NCI-H1694 (cell line): ENCODE measurements at regions not wholly inside any gene's neighbourhood (a gene's known extent, or its start where the extent isn't known, plus 50 kb on each side); places are given as distances from the start of the nearest gene placed in this dataset.

Experiments
- DNase-seq: peaks from one replicate; lab custom pipeline; 2025; lab: John Stamatoyannopoulos, UW

DNA sequence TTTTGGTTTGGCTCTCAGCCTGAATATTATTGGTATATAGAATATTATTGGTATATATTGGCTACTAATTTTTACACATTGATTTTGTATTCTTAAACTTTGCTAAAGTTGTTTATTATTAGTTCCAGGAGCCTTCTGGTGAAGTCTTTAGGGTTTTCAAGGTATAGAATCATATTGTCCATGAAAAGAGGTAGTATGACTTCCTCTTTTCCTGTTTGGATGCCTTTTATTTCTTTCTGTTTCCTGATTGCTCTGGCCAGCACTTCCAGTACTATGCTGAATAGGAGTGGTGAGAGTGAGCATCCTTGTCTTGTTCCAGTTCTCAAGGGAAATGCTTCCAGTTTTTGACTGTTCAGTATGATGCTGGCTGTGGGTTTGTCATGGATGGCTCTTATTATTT lies 107.3 kb upstream of the LIPC start:
- DNase-seq: no peak

DNA sequence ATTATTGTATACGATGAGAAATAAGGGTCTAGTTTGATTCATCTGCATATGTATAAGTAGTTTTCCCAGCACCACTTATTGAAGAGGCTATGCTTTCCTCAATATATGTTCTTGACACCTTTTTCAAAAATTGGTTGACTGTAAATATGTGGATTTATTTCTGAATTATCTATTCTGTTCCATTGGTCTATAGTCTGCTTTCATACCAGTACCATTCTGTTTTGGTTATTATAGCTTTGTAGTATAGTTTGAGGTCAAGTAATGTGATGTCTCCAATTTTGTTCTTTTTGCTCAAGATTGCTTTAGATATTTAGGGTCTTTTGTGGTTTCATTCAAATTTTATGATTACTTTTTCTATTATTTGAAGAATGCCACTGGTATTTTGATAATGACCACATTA lies 103.8 kb upstream of the LIPC start:
- DNase-seq: no peak

DNA sequence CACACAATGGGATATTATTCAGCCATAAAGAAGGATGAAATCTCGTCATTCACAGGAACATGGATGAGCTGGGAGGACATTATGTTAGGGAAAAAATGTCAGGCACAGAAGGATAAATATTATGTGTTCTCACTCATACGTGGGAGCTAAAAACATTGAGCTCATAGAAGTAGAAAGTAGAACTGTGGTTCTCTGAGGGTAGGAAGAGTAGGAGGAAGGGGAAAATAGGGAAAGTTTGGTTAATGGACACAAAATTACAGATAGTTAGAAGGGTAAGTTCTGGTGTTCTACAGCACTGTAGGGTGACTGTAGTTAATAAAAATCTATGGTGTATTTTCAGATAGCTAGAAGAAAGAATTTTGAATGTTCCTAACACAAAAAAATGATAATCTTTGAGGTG lies 102.6 kb upstream of the LIPC start:
- DNase-seq: no peak

DNA sequence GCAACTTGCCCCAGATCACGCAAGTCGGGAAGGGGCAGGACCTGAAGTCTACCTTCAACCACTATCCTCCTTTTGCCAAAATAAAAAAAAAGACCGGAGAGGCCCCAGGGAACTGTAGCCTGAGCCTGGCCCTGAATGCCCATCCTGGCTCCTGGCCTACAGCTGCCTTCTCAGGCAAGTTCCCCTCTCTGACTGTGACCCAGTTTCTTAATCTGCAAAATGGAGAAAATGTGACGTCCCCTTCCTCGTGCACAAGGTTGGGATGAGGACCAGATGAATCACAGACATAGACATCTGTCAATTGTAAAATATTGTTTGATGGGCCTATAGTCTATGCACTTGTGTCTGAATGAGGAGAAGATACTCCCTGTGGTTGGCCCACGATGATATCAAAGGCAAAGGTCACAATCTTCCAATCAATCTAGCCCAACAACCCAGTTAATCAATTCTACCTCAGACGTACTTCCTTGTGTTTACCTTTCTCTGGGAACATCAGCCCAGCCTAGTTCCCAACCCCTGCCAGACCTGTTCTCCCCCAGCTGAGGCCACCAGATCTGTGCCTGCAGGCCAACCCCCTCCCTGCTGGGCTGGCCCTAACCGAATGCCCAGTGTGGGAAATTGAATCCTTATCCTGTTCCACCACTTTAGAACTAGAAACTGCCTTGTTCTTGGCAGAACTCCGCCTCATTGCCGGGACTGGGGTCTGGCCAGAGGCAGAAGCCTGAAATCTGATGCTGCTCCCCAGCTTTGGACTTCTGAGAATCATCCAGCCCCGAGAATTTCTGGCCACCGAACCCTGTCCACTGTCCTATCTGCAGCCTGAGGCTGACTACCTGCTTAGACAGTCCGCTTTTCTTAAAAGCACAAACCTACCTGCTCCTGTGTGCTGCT lies 101.8 kb upstream of the LIPC start:
- no peak for DNase-seq

DNA sequence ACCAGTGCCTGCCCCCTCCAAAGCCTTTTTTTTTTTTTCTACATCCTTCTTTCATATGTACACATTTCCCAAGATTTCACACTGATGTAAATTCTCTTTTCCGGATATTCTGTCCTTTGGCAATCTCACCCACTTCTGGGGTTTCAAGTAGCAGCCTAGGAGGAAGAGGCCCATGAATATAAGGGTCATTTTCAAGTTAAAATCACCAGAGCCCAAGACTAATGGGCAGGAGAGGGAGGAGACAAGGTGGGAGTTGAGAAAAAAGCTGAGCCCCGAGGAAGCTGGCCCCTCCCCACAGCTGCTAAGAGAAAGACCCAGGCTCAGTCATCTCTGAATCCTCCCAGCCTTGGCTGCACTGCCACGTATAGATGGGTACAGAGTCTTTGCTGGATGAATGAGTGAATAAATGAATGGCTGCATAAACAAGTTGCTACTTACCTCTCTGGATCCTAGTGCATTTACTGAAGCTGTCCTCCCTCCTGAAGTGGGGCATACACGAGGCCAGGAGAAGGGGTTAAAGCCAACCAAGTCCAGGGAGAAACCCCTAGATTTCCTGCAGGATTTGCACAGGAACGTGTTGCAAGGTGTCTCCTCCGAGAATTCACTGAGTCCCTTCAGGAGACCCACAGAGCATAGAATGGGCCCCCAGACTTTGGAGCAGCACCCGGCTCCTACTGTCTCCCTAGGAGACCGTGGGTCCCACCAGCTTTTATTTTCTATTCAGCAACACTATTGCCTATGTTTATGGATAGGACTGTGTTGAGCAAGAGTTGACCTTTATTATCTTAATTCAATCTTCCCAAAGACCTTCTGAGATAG lies 100.8 kb upstream of the LIPC start:
- DNase-seq: no peak

DNA sequence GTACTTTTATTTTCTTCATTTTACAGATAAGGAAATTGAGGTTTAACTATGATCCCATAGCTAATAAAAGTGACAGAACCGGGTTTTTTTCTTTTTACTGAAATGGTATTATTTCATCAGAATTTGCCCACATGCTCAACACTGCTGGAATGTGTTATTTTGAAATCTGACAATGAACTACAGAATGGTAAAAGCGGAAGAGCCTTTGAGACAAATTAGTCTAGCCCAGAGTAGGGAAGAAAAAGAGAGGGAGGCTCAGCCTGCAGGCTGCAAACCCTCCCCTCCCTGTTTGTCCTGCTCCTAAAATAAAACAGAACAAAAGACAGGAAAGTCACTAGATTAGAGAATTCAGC lies 100.3 kb upstream of the LIPC start:
- DNase-seq: no peak

DNA sequence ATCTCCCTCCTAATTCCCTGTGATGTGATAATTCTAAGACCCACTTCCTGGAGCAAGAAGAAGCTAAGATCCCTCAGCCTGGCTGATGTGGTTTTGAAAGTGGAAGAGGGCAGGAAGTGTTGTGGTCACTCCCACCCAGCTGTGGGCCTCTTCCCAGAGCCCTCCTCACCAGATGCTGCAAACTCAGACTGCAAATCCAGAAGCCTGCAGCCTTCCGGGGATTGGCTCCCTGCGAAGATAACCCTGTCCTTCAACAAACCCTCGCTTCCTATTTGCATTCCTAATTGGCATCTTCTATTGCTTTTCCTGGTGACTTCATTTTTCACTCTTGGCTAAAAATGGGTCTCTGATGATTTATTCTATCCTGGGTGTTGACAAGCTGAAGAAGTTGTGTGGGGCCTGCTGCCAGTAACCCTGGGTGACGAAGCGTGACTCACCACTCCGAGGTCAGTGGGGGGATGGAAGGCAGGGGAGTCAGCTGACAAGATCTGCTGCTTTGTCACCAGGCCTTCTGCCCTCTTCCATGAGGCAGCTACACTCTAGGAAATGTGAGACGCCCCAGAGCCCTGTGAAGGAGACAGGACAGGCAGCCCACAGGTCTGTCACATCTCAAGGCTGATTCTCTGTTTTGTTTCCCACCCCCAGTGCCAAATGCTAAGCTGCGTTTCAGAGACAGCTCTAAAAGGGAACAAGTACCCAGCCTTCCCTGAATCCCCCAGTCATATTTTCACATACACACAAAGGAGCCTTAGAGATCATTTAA lies 99.7 kb upstream of the LIPC start:
- DNase-seq: peak; percentile 70

DNA sequence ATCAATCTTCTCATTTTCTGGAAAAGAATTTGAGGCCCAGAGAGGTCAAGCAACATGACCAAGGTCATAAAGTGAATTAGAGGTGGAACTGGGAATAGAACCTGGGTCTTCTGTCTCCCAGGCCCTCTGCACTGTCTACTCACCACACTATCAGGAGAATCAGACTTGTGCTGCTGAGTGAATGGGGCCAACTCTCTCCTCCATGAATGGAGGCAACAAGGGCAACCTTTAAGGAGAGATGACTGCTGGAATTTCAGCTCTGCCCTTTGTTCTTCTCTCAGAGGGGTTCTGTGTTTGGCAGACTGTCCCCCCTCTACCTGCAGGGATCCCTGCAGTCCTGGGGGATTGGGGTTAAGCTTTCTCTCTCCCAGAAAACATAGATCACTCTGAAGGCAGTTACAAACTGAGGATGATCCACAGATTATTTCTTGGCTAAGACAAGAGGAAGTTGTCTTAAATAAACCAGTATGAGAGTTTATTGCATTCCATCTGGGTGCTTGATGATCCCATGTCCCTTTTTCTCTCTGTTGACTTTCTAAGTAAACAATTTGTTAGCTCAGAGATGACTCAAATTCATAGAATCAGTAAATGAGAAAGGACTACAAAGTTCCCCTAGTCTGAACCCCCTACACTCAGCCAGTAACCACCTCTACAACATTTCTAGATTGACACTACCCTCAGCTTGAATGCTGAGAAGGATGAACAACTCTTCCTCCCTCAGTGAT lies 99.0 kb upstream of the LIPC start:
- no peak for DNase-seq

DNA sequence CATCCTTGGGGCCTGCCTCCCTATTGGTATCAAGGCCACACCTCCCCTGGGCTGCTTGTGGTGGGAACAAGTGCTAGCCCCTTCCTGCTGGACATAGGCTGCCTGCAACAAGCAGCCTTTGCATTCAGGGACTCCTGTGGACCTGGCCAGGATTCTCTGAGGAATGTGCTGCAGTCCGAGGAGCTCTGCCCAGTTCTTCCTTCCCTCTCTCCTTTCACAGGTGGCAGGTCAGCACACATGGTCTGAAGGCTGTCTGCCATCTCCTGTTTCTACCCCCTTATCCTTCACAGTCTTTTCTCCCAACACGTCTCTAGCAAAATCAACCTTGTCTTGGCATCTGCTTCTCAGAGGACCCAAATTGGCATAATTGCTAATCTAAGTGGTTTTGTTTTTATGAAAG lies 97.0 kb upstream of the LIPC start:
- no peak for DNase-seq

DNA sequence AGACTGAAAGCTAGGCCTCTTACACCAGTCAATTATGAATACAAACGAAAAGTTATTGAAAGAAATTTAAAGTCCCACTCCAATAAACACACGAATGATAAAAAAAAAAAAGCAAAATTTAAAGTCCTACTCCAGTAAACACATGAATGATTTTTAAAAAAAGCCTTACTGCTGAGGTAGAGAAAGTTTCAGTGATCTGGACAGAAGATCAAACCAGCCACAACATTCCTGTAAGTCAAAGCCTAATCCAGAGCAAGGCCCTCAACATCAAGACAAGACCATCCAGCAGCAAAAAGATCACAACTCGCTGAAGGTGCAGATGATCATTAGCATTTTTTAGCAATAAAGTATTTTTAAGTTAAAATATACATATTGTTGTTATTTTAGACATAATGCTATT lies 95.6 kb upstream of the LIPC start:
- DNase-seq: no peak

DNA sequence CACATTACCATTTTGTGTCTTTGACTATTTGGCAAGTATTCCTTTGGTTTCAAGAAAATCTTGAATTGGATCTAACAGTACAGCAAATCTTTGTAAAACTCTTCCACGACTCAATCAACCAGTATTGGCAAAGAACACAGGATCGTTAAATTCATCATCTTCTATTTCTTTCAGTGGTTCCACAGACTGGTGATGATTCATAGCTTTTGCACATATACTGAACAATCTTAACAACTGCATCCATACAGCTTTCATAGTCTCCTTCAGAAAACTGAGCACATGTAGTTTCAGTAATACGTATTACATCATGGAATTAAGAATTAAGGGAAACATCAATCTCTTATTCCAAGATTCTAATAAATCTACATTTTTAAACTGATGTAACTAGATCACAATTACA lies 91.6 kb upstream of the LIPC start:
- no peak for DNase-seq

DNA sequence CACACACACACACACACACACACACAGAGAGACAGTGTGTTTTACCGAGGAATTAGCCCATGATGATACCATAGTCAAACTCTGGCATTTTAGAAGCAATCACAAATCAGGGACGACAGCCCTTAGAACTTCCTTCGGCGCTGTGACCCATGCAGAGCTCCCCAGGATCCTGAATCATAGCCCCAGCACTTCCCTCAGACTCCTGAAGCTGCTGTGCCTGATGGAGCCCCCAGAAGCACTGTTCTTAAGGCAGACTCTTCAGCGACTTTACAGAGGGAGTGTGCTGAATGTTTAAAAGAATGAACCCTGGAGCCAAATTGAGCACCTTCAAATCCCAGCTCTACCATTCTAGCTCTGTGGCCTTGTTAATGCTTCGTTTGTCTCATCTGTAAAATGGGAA lies 89.3 kb upstream of the LIPC start:
- DNase-seq: no peak

DNA sequence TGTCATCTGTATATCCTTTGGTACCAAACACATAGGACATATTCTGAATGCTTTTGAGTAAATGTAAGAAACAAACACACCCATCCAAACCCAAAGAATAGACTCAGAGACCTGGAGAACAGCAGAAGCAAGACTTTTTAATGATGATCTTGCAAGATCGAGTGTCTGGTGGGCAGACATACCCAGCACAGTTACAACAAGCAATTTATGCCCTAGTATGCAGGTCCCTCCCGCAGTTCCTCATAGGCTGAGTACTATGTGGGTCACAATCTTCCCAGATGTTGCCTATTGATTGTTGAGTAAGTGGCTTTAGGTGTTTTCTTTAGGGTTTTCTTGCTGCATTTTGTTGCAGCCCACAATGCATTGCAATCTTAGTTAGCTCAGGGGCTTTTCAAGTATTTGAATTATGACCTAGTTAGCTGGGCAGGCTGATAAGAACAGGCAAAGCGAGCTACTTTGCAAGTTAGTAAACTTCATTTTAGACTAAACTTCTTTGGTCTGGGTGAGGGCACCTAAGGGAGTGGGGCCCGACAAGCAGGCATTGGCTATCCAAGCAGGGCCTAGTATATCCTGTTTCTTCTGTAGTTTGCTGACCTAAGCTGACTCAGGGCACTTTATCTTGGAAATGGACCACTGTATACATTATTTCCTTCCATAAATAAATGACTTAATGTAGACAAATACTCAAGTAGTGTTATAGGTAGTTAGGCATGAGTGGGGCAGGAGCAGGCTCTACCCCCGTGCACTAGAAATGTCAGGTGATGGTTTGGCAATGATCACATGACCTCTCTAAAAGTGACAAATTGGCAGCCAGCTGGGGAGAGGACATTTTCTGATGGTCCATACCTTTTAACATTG lies 87.3 kb upstream of the LIPC start:
- no peak for DNase-seq

DNA sequence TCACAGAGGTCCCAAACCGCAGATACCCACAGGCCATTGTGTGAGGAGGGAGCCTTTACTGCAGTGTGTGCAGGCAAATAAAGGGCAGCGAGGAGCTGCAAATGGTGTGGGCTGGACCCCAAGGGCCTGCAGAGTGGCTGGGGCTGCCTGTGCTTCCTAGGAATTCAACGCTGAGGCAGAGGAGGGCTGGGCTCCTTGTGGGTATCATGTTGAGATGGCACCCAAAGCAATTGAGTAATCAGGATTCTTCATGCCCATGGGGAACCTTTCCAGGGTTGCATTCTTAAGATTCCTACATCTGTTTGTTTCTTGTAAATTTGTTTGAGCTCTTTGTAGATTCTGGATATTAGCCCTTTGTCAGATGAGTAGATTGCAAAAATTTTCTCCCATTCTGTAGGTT lies 85.4 kb upstream of the LIPC start:
- no peak for DNase-seq

DNA sequence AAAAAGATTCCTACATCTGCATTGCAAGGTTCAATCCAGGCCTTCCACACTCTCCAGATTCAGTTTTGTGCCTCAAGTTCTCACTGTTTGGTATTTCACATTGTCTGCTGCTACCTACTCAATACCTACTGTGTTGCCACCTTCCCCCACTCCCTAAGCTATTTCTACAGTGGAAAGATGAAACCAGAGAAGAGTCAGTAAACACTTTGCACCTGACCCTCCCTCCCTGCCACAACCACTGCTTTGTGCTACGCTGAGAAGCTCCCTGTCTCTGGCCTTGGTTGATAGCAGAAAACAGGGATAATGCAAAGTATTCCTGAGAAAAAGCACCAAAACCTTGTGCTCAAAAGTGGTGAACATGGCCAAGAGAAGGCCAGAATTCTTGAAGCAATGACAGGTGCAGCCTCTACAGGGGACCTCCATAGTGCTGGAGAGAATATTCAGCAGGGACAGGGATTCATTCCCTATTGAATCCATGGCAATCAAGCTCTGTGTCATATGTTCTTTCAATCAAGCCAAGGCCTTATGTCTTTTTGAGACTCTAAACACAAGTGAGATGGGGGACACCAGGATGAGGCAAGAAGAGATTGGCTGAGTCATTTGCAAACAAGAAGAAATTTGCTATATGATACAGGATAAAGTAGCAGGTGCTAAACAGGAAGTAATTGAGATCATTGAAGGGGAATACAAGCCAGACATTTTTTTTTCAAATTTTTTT lies 83.5 kb upstream of the LIPC start:
- DNase-seq: no peak

DNA sequence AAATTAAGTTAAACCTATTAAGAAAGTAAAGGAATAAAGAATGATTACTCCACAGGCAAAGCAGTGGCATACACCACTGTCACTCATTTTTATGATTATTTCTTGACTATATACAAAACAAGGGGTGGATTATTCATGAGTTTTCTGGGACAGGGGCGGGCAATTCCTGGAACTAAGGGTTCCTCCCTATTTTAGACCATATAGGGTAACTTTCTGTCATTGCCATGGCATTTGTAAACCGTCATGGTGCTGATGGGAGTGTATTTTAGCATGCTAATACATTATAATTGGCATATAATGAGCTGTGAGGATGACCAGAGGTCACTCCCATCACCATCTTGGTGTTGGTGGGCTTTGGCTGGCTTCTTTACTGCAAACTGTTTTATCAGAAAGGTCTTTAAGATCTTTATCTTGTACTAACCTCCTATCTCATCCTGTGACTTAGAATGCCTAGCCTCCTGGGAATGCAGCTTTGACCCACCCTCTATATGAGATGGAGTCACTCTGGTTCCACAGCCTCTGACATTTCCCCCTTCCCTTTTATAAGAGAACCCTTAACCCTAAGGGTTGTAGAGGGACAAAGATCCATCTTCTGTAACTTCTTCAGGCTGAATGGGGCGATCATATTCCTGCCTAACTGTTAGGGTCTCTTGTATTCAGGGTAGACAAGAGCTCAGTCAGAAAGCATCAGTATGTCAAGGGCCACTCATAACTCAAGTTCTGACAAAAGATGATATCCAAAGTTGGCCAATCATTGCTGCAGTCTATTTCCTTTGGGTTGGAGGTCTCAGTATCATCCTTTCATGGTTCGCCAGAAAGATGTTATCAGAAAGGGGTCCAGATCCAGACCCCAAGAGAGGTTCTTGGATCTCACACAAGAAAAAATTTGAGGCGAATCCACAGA lies 79.5 kb upstream of the LIPC start:
- DNase-seq: no peak

DNA sequence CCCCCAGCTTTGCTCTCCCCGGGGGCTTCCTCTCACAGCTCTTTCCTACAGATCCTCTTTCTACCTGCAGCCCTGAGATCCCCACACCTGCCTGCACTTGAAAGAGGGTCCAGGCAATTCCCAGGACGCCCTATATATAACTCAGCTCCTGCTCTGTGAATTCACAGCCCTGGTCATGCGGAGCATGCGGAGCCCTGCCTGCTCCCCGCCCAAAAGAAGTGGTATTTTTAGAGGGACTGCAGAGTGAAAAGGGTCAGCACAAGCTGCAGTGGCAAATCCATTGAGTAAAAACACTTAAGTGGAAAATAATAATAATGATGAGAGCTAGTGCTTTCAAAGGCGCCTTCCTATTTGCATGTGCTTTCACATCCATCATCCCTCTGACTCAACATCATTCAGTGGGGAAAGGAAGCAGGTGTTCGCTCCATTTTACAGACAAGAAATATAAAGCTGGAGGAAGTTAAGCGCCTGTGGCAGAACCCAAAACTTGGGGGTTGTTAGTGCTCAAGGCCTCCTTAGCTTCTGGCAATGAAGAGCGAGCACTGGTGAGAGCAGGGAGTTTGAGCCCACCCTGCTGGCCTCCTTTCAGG lies 76.3 kb upstream of the LIPC start:
- no peak for DNase-seq

DNA sequence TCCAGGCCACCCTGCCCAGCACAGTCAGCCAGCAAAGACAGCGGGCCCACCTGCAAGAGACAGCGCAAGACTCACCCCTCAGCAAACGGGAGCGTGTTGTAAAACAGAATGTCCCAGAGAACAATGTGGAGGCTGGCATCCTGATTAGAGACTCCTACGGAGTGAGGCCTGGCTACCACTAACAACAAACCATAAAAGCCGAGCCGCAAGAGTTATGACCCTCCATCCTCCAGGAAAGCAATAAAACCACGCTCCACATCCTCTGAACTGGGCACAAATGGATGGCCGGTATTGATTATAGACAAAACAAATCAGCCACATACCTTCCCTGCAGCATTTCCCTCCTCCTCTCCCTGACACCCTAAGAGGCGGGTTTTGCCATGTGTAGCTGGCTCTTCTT lies 75.8 kb upstream of the LIPC start:
- no peak for DNase-seq
